AG04449 (cell line): ENCODE measurements at regions not wholly inside any gene's neighbourhood (a gene's known extent, or its start where the extent isn't known, plus 50 kb on each side); places are given as distances from the start of the nearest gene placed in this dataset.

Experiments
- CTCF ChIA-PET: fragments of 350-600 bp; formaldehyde crosslinking; extraction: SDS; loops from one replicate; lab custom pipeline; 2021; ENCODE audit warnings: antibody characterized with exemption; lab: Yijun Ruan, JAX
- POLR2A ChIA-PET: fragments of 400-600, 350-600 bp; formaldehyde crosslinking; extraction: SDS; loops from one replicate; lab custom pipeline; 2020; ENCODE audit warnings: antibody characterized with exemption, inconsistent platforms; lab: Yijun Ruan, JAX
- DNase-seq: peaks from one replicate; pipeline ENCODE4 v3.0.0-alpha.2; 2010; ENCODE audit warnings: low read depth, low spot score
- H3K4me3 ChIP-seq: 2 replicates; pipeline ENCODE4 v1.5.1; 2011; ENCODE audit warnings: low read depth, mild to moderate bottlenecking, control low read depth, low read length
- TF ChIP-seq, protein P1 (sequence below): IDR thresholded peaks from one replicate; pipeline ENCODE4 v1.5.1; 2011; ENCODE audit warnings: mild to moderate bottlenecking, moderate library complexity, low read length, control low read depth, inconsistent platforms; ENCODE audit not compliant: insufficient read depth; ENCODE audit errors: missing control alignments

DNA sequence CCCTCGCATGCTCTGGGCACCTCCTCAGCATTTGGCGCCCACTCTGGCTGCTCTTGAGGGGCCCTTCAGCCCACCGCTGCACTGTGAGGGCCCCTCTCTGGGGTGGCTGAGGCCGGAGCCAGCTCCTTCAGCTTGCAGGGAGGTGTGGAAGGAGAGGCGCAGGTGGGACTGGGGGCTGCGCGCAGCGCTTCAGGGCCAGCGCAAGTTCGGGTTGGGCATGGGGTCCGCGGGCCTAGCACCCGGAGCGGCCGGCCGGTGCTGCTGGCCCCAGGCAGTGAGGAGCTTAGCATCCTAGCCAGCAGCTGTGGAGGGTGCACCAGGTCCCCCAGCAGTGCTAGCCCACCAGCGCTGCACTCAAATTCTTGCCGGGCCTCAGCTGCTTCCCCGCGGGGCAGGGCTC is 305.6 kb upstream of the ANKRD30A start:
- DNase-seq: no peak
- CTCF ChIA-PET: no interaction called here
- H3K4me3 ChIP-seq: no peak overlapping the region
- POLR2A ChIA-PET: no interaction called here
- TF ChIP-seq, protein P1, sequence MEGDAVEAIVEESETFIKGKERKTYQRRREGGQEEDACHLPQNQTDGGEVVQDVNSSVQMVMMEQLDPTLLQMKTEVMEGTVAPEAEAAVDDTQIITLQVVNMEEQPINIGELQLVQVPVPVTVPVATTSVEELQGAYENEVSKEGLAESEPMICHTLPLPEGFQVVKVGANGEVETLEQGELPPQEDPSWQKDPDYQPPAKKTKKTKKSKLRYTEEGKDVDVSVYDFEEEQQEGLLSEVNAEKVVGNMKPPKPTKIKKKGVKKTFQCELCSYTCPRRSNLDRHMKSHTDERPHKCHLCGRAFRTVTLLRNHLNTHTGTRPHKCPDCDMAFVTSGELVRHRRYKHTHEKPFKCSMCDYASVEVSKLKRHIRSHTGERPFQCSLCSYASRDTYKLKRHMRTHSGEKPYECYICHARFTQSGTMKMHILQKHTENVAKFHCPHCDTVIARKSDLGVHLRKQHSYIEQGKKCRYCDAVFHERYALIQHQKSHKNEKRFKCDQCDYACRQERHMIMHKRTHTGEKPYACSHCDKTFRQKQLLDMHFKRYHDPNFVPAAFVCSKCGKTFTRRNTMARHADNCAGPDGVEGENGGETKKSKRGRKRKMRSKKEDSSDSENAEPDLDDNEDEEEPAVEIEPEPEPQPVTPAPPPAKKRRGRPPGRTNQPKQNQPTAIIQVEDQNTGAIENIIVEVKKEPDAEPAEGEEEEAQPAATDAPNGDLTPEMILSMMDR: no peak

DNA sequence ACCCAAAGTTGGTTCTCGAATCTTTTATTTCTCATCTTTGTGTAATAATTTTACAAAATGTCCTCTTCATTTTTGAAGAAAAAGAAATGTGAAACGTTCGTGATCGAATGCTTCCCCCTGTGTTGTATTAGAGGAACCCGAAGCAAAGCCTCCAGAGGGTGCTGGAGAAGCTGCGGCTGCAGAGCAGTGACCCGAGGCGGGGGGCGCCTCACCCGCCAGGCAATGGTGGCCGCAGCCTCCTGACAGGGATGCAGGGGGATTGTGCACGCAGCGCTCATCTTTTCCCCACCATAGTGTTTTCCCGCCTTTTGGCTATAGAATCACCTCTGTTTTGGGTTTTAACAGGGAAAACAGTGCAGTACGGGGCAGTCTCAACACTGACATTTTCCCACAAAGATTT is 307.5 kb upstream of the ANKRD30A start:
- TF ChIP-seq, protein P1: no peak
- no peak overlapping the region for H3K4me3 ChIP-seq
- no peak for DNase-seq
- POLR2A ChIA-PET: no interaction called here
- CTCF ChIA-PET: no interaction called here

DNA sequence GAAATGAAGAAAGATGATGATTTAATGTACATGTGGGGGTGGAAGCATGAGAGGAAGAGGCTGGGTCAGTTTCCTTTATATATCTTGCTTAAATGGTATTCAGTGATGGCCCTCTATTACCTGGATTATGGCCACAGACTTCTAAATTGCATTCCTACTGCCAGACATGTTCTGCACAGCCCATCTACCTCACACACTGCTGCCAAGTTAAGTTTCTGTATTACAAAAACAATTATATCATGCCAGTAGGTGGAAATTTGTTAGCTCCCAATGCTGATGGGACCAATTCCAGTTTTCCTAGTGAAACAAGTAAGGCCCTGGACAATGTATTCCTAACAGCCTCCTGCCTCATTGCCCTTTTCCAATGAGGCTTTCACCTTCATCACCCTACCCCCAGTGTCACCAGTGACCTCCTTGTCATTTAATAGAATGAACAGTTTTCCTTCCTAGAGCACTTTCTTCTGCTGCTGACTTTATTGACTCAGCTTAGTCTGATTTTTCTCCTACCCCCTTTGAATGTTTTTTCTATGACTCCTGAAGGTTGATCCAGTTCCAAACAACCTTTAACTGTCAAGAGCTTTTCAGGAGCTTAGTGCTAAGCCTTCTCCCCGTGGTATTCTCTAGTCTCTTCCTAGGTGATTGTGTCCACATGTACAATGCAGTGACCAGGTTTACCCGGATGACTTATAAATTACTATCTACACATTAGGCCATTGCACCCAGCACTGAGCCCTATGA is 316.6 kb upstream of the ANKRD30A start:
- ChIA-PET CTCF (interaction anchor here (0.7 to 2.2 kb wide), 3 partner anchors 29 to 1168 kb away, joined by 3 to 6 read pairs (median 3); no protein-coding TSS in a partner anchor), POLR2A (no interaction called here)
- H3K4me3 ChIP-seq: no peak overlapping the region
- TF ChIP-seq, protein P1: no peak
- DNase-seq: no peak

DNA sequence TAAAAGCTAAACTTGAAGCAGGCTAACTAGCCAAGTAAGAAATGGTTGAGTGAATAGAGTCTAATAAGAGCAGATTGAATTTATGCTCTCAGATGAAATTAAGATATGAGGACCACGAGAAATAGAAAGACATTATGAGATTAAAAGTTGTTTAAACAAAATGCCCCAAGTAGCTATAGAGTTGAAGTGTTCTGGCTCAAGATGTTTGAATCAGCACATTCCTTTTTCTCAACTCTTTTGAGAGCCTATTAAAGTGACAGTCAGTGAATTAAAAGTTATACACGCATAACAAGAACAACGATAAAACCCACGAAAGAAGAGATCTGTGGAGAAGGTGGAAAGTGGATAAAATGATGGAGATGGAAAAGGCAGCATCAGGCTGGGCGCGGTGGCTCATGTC is 322.2 kb upstream of the ANKRD30A start:
- TF ChIP-seq, protein P1: no peak
- CTCF ChIA-PET: interaction anchor here (1.0 to 1.2 kb wide), 2 partner anchors 24 to 1190 kb away, joined by 3 read pairs; no protein-coding TSS in a partner anchor
- POLR2A ChIA-PET: no interaction called here
- no peak overlapping the region for H3K4me3 ChIP-seq
- DNase-seq: no peak

DNA sequence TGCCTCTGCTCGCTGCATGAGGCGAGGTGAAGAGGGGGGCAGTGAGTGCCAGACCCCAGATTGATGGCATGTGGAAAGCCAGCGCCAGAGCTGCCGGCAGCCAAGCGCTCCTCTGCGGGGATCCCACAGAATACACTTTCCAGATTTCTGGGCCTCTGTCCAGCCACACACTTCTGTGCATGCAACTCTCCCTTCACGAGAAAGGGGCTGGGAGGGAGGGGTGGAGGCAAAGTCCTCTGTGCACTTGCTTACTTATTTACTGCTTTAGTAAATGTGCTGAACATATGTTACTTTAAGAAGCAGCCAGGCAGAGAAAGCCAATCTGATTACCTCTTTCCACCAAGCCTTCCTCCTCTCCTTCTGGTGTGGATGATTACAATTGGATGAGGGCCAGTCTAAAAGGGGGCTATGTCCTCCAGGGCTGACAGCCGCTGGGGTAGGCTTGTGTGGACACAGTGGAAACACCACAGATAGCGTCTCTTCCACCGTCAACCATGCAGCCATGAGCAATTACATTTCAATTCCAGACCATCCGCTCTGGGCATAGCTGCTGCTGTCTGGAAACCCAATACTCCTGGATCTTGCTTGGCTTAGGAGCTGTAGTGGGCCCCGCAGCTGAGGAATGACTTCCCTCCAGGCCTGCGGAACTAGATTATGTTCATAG is 322.8 kb upstream of the ANKRD30A start:
- CTCF ChIA-PET: interaction anchor here (0.7 to 1.3 kb wide), 5 partner anchors 17 to 1190 kb away, joined by 3 to 9 read pairs (median 3); no protein-coding TSS in a partner anchor
- POLR2A ChIA-PET: no interaction called here
- no peak overlapping the region for H3K4me3 ChIP-seq
- no peak for DNase-seq
- TF ChIP-seq, protein P1: no peak

DNA sequence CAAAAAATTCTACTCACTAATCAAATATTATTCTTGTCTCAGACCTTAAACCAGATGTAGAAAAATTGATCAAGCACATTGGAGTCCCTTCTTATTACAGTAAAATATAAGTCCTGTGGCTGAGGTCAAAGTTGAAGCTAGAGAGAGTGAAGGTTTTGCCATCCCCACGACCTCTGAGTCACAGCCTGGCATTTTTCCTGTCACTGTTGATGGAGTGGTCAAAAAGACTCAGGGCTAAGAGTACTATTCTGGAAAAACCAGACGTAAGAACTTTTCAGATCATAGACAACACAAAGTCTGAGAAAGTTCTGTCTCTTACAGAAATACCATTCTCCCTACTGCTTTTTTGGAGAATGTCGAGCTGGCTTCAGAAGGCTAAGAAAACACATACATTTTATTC is 323.7 kb upstream of the ANKRD30A start:
- CTCF ChIA-PET: interaction anchor here (0.7 to 1.3 kb wide), 4 partner anchors 10 to 1166 kb away, joined by 3 to 9 read pairs (median 4); no protein-coding TSS in a partner anchor
- H3K4me3 ChIP-seq: no peak overlapping the region
- TF ChIP-seq, protein P1: no peak
- no peak for DNase-seq
- POLR2A ChIA-PET: interaction anchor here (0.5 kb wide), 1 partner anchor 19 kb away, joined by 3 read pairs; no protein-coding TSS in a partner anchor
